Upper lobe of right lung (tissue), 1 donor: ENCODE measurements at regions not wholly inside any gene's neighbourhood (a gene's known extent, or its start where the extent isn't known, plus 50 kb on each side); places are given as distances from the start of the nearest gene placed in this dataset.

Source experiments
- ATAC-seq: fragments of 200-7000 bp; cut with Tn5 transposase; one replicate; pipeline ENCODE4 v1.9.1; 2020; ENCODE audit warnings: mild to moderate bottlenecking, moderate library complexity
- DNase-seq: peaks from one replicate; pipeline ENCODE4 v3.0.0-alpha.2; 2020
- H3K27ac ChIP-seq: fragments of 200-600 bp; one replicate; pipeline ENCODE4 v1.8.0; 2022
- H3K27me3 ChIP-seq: fragments of 200-600 bp; one replicate; pipeline ENCODE4 v1.8.0; 2022; ENCODE audit warnings: mild to moderate bottlenecking
- H3K36me3 ChIP-seq: fragments of 200-600 bp; one replicate; pipeline ENCODE4 v1.8.0; 2022
- H3K4me1 ChIP-seq: fragments of 200-600 bp; one replicate; pipeline ENCODE4 v1.8.0; 2022
- H3K4me3 ChIP-seq: fragments of 200-600 bp; one replicate; pipeline ENCODE4 v1.8.0; 2022; ENCODE audit warnings: mild to moderate bottlenecking
- H3K9me3 ChIP-seq: fragments of 200-600 bp; one replicate; pipeline ENCODE4 v1.8.0; 2022
- CTCF ChIP-seq: fragments of 200-600 bp; IDR thresholded peaks from one replicate; pipeline ENCODE4 v1.8.0; 2022; ENCODE audit warnings: antibody characterized with exemption
- intact Hi-C: fragments of 100-400 bp; cut with DNase I; formaldehyde crosslinking; loops from one replicate; pipeline ENCODE4 v1.11.0; 2022
- donor health status: DM: no; HTN: yes; CAD: no; lungs with severe emphysema.

GRCh38 chr4:146022541-146022940 lies 83.9 kb upstream of the ZNF827 start:
- no peak for TF ChIP-seq CTCF

GRCh38 chr4:146018247-146018646 lies 79.6 kb upstream of the ZNF827 start:
- Histone ChIP-seq H3K9me3 (no peaks in the 10 kb centered on the region), H3K4me1 (no peaks in the 10 kb centered on the region), H3K27me3 (no peaks in the 10 kb centered on the region), H3K4me3 (no peak overlapping the region), H3K36me3 (no peaks in the 10 kb centered on the region), H3K27ac (no peak overlapping the region)
- DNase-seq (no peak), ATAC-seq (no peak)
- no peak for TF ChIP-seq CTCF
- intact Hi-C loops = no loop called here

More at GRCh38 chr4:146022541-146022940, 83.9 kb upstream of the ZNF827 start:
- H3K27ac ChIP-seq = no peak overlapping the region
- no peaks in the 10 kb centered on the region for H3K4me1 ChIP-seq
- no peak for DNase-seq
- intact Hi-C loops = no loop called here
- ATAC-seq = no peak
- H3K36me3 ChIP-seq = no peaks in the 10 kb centered on the region
- H3K4me3 ChIP-seq = no peak overlapping the region
- H3K27me3 ChIP-seq = no peaks in the 10 kb centered on the region
- H3K9me3 ChIP-seq = no peaks in the 10 kb centered on the region

GRCh38 chr4:146004730-146005129 lies 66.1 kb upstream of the ZNF827 start:
- Histone ChIP-seq H3K4me3 (no peak overlapping the region), H3K36me3 (no peaks in the 10 kb centered on the region), H3K9me3 (no peaks in the 10 kb centered on the region), H3K27ac (no peak overlapping the region), H3K27me3 (no peaks in the 10 kb centered on the region), H3K4me1 (no peaks in the 10 kb centered on the region)
- ATAC-seq = no peak
- intact Hi-C loops = no loop called here
- DNase-seq = no peak
- TF ChIP-seq CTCF = no peak

GRCh38 chr4:145988628-145989027 lies 50.0 kb upstream of the ZNF827 start:
- no peaks in the 10 kb centered on the region for H3K27me3 ChIP-seq
- no peaks in the 10 kb centered on the region for H3K4me1 ChIP-seq
- no peaks in the 10 kb centered on the region for H3K9me3 ChIP-seq
- H3K4me3 ChIP-seq = no peak overlapping the region
- H3K27ac ChIP-seq = no peak overlapping the region
- no peak for TF ChIP-seq CTCF
- DNase-seq (no peak), ATAC-seq (no peak)
- intact Hi-C loops = no loop called here
- H3K36me3 ChIP-seq = no peaks in the 10 kb centered on the region
